ENCODE measurements at regions not wholly inside any gene's neighbourhood (a gene's known extent, or its start where the extent isn't known, plus 50 kb on each side); places are given as distances from the start of the nearest gene placed in this dataset.

DNA sequence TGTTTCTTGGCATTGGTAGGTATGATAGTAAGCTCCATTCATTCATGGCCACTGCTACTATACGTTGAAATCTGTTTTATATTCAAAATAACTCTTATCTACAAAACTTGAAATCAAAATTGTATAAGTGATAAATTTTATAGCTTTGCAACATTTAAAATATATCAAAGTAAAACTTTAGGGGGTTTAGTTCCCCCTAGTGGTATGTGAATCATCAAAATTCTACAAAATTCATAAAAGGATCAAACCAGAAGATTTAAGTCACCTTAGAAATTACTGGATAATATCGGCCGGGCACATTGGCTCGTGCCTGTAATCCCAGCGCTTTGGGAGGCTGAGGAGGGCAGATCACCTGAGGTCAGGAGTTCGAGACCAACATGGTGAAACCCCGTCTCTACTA lies 243.0 kb upstream of the CDH18 start:
- Histone ChIP-seq H3K4me3 (ENCODE audit: low read depth in 2 of 2, low read length in 2 of 2) (no peak overlapping the region), H3K27me3 (ENCODE audit: control insufficient read depth, insufficient read depth, low read length) (no peaks in the 10 kb centered on the region), H3K27ac (ENCODE audit: low read length) (no peak overlapping the region), H3K4me1 (ENCODE audit: control insufficient read depth, insufficient read depth, low read length) (no peaks in the 10 kb centered on the region), H3K9me3 (ENCODE audit: control insufficient read depth, insufficient read depth, low read depth, low read length) (no peaks in the 10 kb centered on the region), H3K36me3 (ENCODE audit: control insufficient read depth, insufficient read depth, low read length) (no peaks in the 10 kb centered on the region)
- intact Hi-C loops (cut with micrococcal nuclease; ENCODE audit: unreplicated experiment) (no loop called here), in situ Hi-C loops (cut with HindIII; ENCODE audit: low pct_unique_long_range_greater_than_20kb, low sequenced_read_pairs) (no loop called here)
- DNase-seq (ENCODE audit: low read depth, low spot score) (no peak), ATAC-seq (no peak)
- TF ChIP-seq POLR2AphosphoS5 (IDR thresholded peaks at IDR 0.05; ENCODE audit: low read depth, low read length) = no peak
- TF ChIP-seq, protein P1, sequence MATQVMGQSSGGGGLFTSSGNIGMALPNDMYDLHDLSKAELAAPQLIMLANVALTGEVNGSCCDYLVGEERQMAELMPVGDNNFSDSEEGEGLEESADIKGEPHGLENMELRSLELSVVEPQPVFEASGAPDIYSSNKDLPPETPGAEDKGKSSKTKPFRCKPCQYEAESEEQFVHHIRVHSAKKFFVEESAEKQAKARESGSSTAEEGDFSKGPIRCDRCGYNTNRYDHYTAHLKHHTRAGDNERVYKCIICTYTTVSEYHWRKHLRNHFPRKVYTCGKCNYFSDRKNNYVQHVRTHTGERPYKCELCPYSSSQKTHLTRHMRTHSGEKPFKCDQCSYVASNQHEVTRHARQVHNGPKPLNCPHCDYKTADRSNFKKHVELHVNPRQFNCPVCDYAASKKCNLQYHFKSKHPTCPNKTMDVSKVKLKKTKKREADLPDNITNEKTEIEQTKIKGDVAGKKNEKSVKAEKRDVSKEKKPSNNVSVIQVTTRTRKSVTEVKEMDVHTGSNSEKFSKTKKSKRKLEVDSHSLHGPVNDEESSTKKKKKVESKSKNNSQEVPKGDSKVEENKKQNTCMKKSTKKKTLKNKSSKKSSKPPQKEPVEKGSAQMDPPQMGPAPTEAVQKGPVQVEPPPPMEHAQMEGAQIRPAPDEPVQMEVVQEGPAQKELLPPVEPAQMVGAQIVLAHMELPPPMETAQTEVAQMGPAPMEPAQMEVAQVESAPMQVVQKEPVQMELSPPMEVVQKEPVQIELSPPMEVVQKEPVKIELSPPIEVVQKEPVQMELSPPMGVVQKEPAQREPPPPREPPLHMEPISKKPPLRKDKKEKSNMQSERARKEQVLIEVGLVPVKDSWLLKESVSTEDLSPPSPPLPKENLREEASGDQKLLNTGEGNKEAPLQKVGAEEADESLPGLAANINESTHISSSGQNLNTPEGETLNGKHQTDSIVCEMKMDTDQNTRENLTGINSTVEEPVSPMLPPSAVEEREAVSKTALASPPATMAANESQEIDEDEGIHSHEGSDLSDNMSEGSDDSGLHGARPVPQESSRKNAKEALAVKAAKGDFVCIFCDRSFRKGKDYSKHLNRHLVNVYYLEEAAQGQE (IDR thresholded peaks at IDR 0.05; ENCODE audit: insufficient read depth in 1 of 2, low read depth in 2 of 2, low read length in 1 of 2) = no peak
- no peak for TF ChIP-seq SIN3A (IDR thresholded peaks at IDR 0.05; ENCODE audit: borderline replicate concordance, insufficient read depth, low read depth, low read length)
- TF ChIP-seq TCF7L2 (IDR thresholded peaks at IDR 0.05; ENCODE audit: low read depth, low read length) = no peak
- TF ChIP-seq, protein P2, sequence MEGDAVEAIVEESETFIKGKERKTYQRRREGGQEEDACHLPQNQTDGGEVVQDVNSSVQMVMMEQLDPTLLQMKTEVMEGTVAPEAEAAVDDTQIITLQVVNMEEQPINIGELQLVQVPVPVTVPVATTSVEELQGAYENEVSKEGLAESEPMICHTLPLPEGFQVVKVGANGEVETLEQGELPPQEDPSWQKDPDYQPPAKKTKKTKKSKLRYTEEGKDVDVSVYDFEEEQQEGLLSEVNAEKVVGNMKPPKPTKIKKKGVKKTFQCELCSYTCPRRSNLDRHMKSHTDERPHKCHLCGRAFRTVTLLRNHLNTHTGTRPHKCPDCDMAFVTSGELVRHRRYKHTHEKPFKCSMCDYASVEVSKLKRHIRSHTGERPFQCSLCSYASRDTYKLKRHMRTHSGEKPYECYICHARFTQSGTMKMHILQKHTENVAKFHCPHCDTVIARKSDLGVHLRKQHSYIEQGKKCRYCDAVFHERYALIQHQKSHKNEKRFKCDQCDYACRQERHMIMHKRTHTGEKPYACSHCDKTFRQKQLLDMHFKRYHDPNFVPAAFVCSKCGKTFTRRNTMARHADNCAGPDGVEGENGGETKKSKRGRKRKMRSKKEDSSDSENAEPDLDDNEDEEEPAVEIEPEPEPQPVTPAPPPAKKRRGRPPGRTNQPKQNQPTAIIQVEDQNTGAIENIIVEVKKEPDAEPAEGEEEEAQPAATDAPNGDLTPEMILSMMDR (IDR thresholded peaks at IDR 0.05) = no peak
- CTCF ChIA-PET = interaction anchor here (1.0 kb wide), 1 partner anchor 15 kb away, joined by 4 read pairs; no protein-coding TSS in a partner anchor
- BruUV-seq (replicated peaks) = no TSS peak
- POLR2A ChIA-PET = no interaction called here

DNA sequence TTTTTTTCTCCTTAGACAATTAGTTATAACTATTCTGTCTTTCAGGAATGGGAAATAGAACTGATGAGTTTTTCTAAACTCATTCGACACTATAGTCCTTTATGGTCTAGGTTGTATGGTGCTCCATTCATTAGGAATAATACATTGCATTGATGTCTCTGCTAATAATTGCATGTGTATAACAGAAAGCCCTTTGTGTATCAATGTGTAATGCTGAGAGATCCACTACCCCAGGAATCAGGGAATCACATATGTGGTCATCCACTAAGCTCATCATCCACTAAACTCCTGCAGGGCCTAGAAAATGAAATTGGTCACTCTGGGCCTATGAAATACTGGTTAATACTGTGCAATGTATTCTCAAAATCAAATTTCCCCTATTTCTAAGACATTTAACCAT lies 242.0 kb upstream of the CDH18 start:
- DNase-seq (ENCODE audit: low read depth, low spot score) = no peak
- POLR2A ChIA-PET = no interaction called here
- in situ Hi-C loops (cut with HindIII; ENCODE audit: low pct_unique_long_range_greater_than_20kb, low sequenced_read_pairs) = no loop called here
- H3K27ac ChIP-seq (ENCODE audit: low read length) = no peak overlapping the region; the same call in 1 of the 2 replicates
- H3K4me3 ChIP-seq (ENCODE audit: low read depth in 2 of 2, low read length in 2 of 2) = no peak overlapping the region
- H3K9me3 ChIP-seq (ENCODE audit: control insufficient read depth, insufficient read depth, low read depth, low read length) = no peaks in the 10 kb centered on the region
- no peak for TF ChIP-seq POLR2AphosphoS5 (IDR thresholded peaks at IDR 0.05; ENCODE audit: low read depth, low read length)
- no peak for TF ChIP-seq SIN3A (IDR thresholded peaks at IDR 0.05; ENCODE audit: borderline replicate concordance, insufficient read depth, low read depth, low read length)
- no peak for TF ChIP-seq TCF7L2 (IDR thresholded peaks at IDR 0.05; ENCODE audit: low read depth, low read length)
- TF ChIP-seq, protein P2 (IDR thresholded peaks at IDR 0.05) = no peak
- TF ChIP-seq, protein P1 (IDR thresholded peaks at IDR 0.05; ENCODE audit: insufficient read depth in 1 of 2, low read depth in 2 of 2, low read length in 1 of 2) = no peak
- ATAC-seq = no peak
- H3K27me3 ChIP-seq (ENCODE audit: control insufficient read depth, insufficient read depth, low read length) = no peaks in the 10 kb centered on the region
- CTCF ChIA-PET = interaction anchor here (1.0 kb wide), 1 partner anchor 16 kb away, joined by 4 read pairs; no protein-coding TSS in a partner anchor
- intact Hi-C loops (cut with micrococcal nuclease; ENCODE audit: unreplicated experiment) = no loop called here
- H3K36me3 ChIP-seq (ENCODE audit: control insufficient read depth, insufficient read depth, low read length) = no peaks in the 10 kb centered on the region
- no peaks in the 10 kb centered on the region for H3K4me1 ChIP-seq (ENCODE audit: control insufficient read depth, insufficient read depth, low read length)
- no TSS peak for BruUV-seq (replicated peaks)
